Activated CD4-positive, alpha-beta memory T cell treated with anti-CD3 and anti-CD28 coated beads for 36 hours (primary cell): ENCODE measurements at regions not wholly inside any gene's neighbourhood (a gene's known extent, or its start where the extent isn't known, plus 50 kb on each side); places are given as distances from the start of the nearest gene placed in this dataset.

Experiments
- CTCF ChIA-PET: fragments of 350-600 bp; sonication (Branson Sonifier 250); formaldehyde crosslinking; loops from one replicate; lab custom pipeline; 2021; ENCODE audit warnings: antibody characterized with exemption, inconsistent platforms; lab: Charles Lee
- POLR2A ChIA-PET: fragments of 350-600 bp; sonication (Branson Sonifier 250); formaldehyde crosslinking; loops from one replicate; lab custom pipeline; 2021; ENCODE audit warnings: antibody characterized with exemption; lab: Charles Lee
- DNase-seq: peaks from one replicate; pipeline ENCODE4 v3.0.0-alpha.2; 2020
- H3K27ac Mint-ChIP-seq: one replicate; pipeline ENCODE4 v1.8.0; 2021; ENCODE audit warnings: mixed read lengths
- H3K27me3 Mint-ChIP-seq: one replicate; pipeline ENCODE4 v1.8.0; 2021; ENCODE audit warnings: mixed read lengths
- H3K36me3 Mint-ChIP-seq: one replicate; pipeline ENCODE4 v1.8.0; 2021; ENCODE audit warnings: mixed read lengths
- H3K4me1 Mint-ChIP-seq: one replicate; pipeline ENCODE4 v1.8.0; 2021; ENCODE audit warnings: low read depth, mixed read lengths
- H3K4me3 Mint-ChIP-seq: one replicate; pipeline ENCODE4 v1.8.0; 2021; ENCODE audit warnings: mild to moderate bottlenecking, mixed read lengths
- H3K9me3 Mint-ChIP-seq: one replicate; pipeline ENCODE4 v1.8.0; 2021; ENCODE audit warnings: mixed read lengths
- intact Hi-C: fragments of 100-400 bp; cut with micrococcal nuclease; formaldehyde crosslinking; loops from one replicate; pipeline ENCODE4 v1.15.1; 2023

DNA sequence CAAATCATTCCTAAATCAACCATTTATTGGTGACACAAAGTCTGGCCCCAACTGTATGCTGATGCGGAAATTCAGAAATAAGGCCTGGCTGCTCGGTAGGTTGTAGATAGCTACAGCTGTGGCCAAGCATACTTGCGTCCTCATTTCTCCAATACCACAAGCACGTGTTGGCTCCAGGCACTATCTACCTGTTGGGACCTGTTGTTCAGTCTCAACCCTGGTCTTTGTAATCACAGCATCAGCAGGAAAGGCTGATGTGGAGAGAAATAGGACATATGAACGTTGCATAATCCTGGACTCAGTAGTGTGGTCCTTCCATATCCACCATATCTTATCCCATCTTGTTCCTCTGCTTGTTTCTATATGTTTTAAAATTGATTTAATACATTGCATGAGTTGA is 212.6 kb downstream of the PMAIP1 start:
- intact Hi-C loops: no loop called here
- no peaks in the 10 kb centered on the region for H3K36me3 Mint-ChIP-seq
- H3K4me3 Mint-ChIP-seq: no peak overlapping the region
- no peaks in the 10 kb centered on the region for H3K4me1 Mint-ChIP-seq
- no peaks in the 10 kb centered on the region for H3K27me3 Mint-ChIP-seq
- no peak overlapping the region for H3K27ac Mint-ChIP-seq
- ChIA-PET CTCF (no interaction called here), POLR2A (no interaction called here)
- H3K9me3 Mint-ChIP-seq: no peaks in the 10 kb centered on the region
- DNase-seq: no peak

- no peaks in the 10 kb centered on the region for H3K4me1 Mint-ChIP-seq
- H3K36me3 Mint-ChIP-seq: no peaks in the 10 kb centered on the region
- no peak overlapping the region for H3K4me3 Mint-ChIP-seq
- no peak for DNase-seq
- intact Hi-C loops: no loop called here
- ChIA-PET POLR2A (no interaction called here), CTCF (no interaction called here)
- H3K9me3 Mint-ChIP-seq: no peaks in the 10 kb centered on the region
- H3K27me3 Mint-ChIP-seq: no peaks in the 10 kb centered on the region
- no peak overlapping the region for H3K27ac Mint-ChIP-seq
These were observed 211.7 kb downstream of the PMAIP1 start for GRCh38 chr18:60111525-60111924.

GRCh38 chr18:60110836-60111235 is 211.0 kb downstream of the PMAIP1 start:
- H3K9me3 Mint-ChIP-seq: no peaks in the 10 kb centered on the region
- H3K4me1 Mint-ChIP-seq: no peaks in the 10 kb centered on the region
- intact Hi-C loops: no loop called here
- no peak for DNase-seq
- no peak overlapping the region for H3K27ac Mint-ChIP-seq
- no peak overlapping the region for H3K4me3 Mint-ChIP-seq
- ChIA-PET POLR2A (no interaction called here), CTCF (no interaction called here)
- H3K27me3 Mint-ChIP-seq: no peaks in the 10 kb centered on the region
- no peaks in the 10 kb centered on the region for H3K36me3 Mint-ChIP-seq

- H3K4me1 Mint-ChIP-seq: no peaks in the 10 kb centered on the region
- POLR2A ChIA-PET: no interaction called here
These were observed 201.0 kb downstream of the PMAIP1 start for GRCh38 chr18:60100778-60101177.

GRCh38 chr18:60099709-60100108 is 199.9 kb downstream of the PMAIP1 start:
- Mint-ChIP-seq H3K9me3 (no peaks in the 10 kb centered on the region), H3K27ac (no peak overlapping the region), H3K27me3 (no peaks in the 10 kb centered on the region), H3K4me1 (no peaks in the 10 kb centered on the region), H3K36me3 (no peaks in the 10 kb centered on the region), H3K4me3 (no peak overlapping the region)
- intact Hi-C loops: no loop called here
- ChIA-PET CTCF (no interaction called here), POLR2A (no interaction called here)
- no peak for DNase-seq

More at GRCh38 chr18:60100778-60101177, 201.0 kb downstream of the PMAIP1 start:
- CTCF ChIA-PET: interaction anchor here (0.6 kb wide), 1 partner anchor 19 kb away, joined by 3 read pairs; no protein-coding TSS in a partner anchor
- no peaks in the 10 kb centered on the region for H3K27me3 Mint-ChIP-seq
- no peak overlapping the region for H3K4me3 Mint-ChIP-seq
- no peak for DNase-seq
- intact Hi-C loops: no loop called here
- no peaks in the 10 kb centered on the region for H3K36me3 Mint-ChIP-seq
- no peaks in the 10 kb centered on the region for H3K9me3 Mint-ChIP-seq
- H3K27ac Mint-ChIP-seq: no peak overlapping the region

DNA sequence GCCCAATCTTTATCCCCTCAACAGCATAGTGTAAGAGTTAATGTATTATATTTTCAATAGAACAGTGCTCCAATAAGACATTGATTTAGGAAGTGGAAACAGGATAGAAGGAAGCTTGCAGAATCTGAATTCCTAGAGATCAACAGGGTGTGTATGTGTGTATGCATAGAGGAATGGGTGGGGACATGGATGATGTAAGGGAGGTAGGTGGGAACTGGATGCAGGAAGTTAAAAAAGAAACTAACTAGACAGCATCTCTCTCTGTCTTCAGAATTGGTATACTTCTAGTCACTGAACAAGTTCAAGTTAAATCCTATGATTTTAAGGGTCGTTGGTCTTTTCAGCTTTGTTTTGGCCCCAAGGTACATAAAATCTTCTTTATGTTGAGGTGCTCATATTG is 196.6 kb downstream of the PMAIP1 start:
- intact Hi-C loops: no loop called here
- ChIA-PET POLR2A (no interaction called here), CTCF (no interaction called here)
- Mint-ChIP-seq H3K9me3 (no peaks in the 10 kb centered on the region), H3K27me3 (no peaks in the 10 kb centered on the region), H3K27ac (no peak overlapping the region), H3K4me3 (no peak overlapping the region), H3K36me3 (no peaks in the 10 kb centered on the region), H3K4me1 (no peaks in the 10 kb centered on the region)
- DNase-seq: no peak

- Mint-ChIP-seq H3K27me3 (no peaks in the 10 kb centered on the region), H3K27ac (no peak overlapping the region), H3K4me1 (no peaks in the 10 kb centered on the region), H3K36me3 (no peaks in the 10 kb centered on the region), H3K4me3 (no peak overlapping the region), H3K9me3 (no peaks in the 10 kb centered on the region)
- CTCF ChIA-PET: no interaction called here
- POLR2A ChIA-PET: no interaction called here
- intact Hi-C loops: no loop called here
- no peak for DNase-seq
These were observed 192.3 kb downstream of the PMAIP1 start for GRCh38 chr18:60092073-60092472.

- Mint-ChIP-seq H3K4me1 (no peaks in the 10 kb centered on the region), H3K27me3 (no peaks in the 10 kb centered on the region), H3K4me3 (no peak overlapping the region), H3K36me3 (no peaks in the 10 kb centered on the region), H3K27ac (no peak overlapping the region), H3K9me3 (no peaks in the 10 kb centered on the region)
- CTCF ChIA-PET: no interaction called here
- intact Hi-C loops: no loop called here
- no peak for DNase-seq
- POLR2A ChIA-PET: no interaction called here
These were observed 190.4 kb downstream of the PMAIP1 start for GRCh38 chr18:60090170-60090569.

DNA sequence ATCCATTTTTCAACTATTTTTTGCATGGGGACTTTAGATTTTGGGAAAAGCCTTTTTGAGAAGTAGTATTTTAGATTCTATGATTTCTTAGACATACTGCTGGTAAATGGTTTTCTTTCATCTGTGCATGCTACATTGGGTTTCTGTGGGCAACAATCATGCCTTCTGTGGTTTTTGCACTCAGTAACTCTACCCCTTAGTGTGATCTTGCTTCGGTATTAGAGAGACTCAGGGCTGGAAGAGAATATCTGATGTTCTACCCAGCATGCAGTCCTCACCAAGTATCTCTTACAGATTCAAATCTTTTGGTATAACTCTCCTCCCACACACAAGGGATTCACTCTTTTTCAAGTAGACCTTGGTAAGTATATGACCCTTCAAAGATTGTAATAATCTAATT is 183.0 kb downstream of the PMAIP1 start:
- H3K9me3 Mint-ChIP-seq: no peaks in the 10 kb centered on the region
- intact Hi-C loops: no loop called here

DNA sequence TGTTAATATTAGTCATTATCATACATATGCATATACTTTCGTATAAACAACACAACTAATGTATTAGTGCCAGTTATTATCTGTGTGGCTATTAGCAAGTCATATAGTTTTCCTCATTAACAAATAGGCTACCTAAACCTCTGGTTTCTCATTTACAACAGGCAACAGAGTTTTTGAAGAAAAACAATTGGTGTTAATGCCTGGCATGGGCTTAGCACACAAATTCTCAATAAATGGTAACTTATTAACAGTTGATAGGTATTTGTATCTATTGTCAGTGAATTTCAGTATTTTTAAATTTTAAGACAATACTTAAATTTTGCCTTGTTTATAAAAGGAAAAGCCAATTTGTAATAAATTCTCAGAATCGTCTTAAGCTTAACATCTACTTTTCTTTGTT is 182.5 kb downstream of the PMAIP1 start:
- no peaks in the 10 kb centered on the region for H3K27me3 Mint-ChIP-seq
- ChIA-PET POLR2A (no interaction called here), CTCF (no interaction called here)
- H3K27ac Mint-ChIP-seq: no peak overlapping the region
- no peaks in the 10 kb centered on the region for H3K9me3 Mint-ChIP-seq
- H3K36me3 Mint-ChIP-seq: no peaks in the 10 kb centered on the region
- no peak for DNase-seq
- no peaks in the 10 kb centered on the region for H3K4me1 Mint-ChIP-seq
- intact Hi-C loops: no loop called here
- H3K4me3 Mint-ChIP-seq: no peak overlapping the region

More for the DNA sequence above, 183.0 kb downstream of the PMAIP1 start:
- Mint-ChIP-seq H3K27me3 (no peaks in the 10 kb centered on the region), H3K4me1 (no peaks in the 10 kb centered on the region), H3K36me3 (no peaks in the 10 kb centered on the region), H3K4me3 (no peak overlapping the region), H3K27ac (no peak overlapping the region)
- DNase-seq: no peak
- ChIA-PET CTCF (no interaction called here), POLR2A (no interaction called here)

DNA sequence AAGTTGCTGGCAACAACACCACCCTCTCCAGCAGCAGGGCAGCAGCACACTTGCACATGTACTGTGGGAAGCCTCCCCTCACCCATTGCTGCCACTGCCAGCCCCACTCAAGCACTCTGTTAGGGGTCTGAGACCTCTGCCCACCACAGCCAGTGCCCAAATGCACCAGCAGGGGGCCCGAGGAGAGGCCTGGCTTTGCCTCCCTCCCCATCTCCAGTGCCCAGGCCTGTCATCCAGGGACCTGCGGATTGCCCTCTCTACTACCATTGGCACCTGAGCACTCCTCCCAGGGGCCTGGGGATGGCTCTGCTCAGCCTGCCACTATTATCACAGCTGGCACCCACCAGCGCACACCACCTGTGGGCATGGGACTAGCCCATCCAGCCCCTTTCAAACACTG is 175.7 kb downstream of the PMAIP1 start:
- peaks cover 6% of the 10 kb centered on the region for H3K9me3 Mint-ChIP-seq
- no peaks in the 10 kb centered on the region for H3K4me1 Mint-ChIP-seq
- POLR2A ChIA-PET: no interaction called here
- H3K27me3 Mint-ChIP-seq: no peaks in the 10 kb centered on the region
- intact Hi-C loops: no loop called here
- CTCF ChIA-PET: no interaction called here
- no peak for DNase-seq
- H3K27ac Mint-ChIP-seq: no peak overlapping the region
- H3K36me3 Mint-ChIP-seq: no peaks in the 10 kb centered on the region
- H3K4me3 Mint-ChIP-seq: no peak overlapping the region

GRCh38 chr18:60070631-60071030 is 170.8 kb downstream of the PMAIP1 start:
- no peaks in the 10 kb centered on the region for H3K27me3 Mint-ChIP-seq
- ChIA-PET CTCF (no interaction called here), POLR2A (no interaction called here)
- intact Hi-C loops: no loop called here
- H3K36me3 Mint-ChIP-seq: no peaks in the 10 kb centered on the region
- H3K9me3 Mint-ChIP-seq: peaks cover 4% of the 10 kb centered on the region
- H3K4me3 Mint-ChIP-seq: no peak overlapping the region
- DNase-seq: no peak
- no peaks in the 10 kb centered on the region for H3K4me1 Mint-ChIP-seq
- no peak overlapping the region for H3K27ac Mint-ChIP-seq

DNA sequence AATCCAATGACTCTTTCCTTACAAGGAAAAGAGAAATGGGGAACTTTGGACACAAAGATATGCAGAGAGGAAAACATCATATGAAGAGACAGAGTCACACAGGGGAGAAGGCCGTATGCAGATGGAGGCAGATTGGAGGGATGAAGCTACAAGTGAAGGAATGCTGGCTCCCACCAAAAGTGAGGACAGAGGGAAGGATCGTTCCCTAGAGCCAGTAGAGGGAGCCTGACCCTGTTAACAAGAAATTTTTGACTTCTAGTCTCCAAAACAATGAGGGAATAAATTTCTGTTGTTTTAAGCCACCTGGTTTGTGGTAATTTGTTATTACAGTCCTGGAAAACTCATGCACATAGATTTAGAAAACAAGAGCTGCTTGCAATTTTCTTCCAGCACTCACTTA is 169.3 kb downstream of the PMAIP1 start:
- Mint-ChIP-seq H3K27me3 (no peaks in the 10 kb centered on the region), H3K9me3 (peaks cover 4% of the 10 kb centered on the region), H3K27ac (no peak overlapping the region), H3K36me3 (no peaks in the 10 kb centered on the region), H3K4me3 (no peak overlapping the region), H3K4me1 (no peaks in the 10 kb centered on the region)
- CTCF ChIA-PET: no interaction called here
- no peak for DNase-seq
- intact Hi-C loops: no loop called here
- POLR2A ChIA-PET: no interaction called here
